K562 (cell line): ENCODE measurements at regions not wholly inside any gene's neighbourhood (a gene's known extent, or its start where the extent isn't known, plus 50 kb on each side); places are given as distances from the start of the nearest gene placed in this dataset.

Experiments used
- ATF4 ChIP-seq: fragments of 450-650 bp; formaldehyde crosslinking; IDR thresholded peaks from 2 replicates; pipeline ENCODE4 v1.4.0; 2022; ENCODE audit warnings: mild to moderate bottlenecking, moderate library complexity
- DPF2 ChIP-seq: fragments of 450-650 bp; IDR thresholded peaks from 2 replicates; pipeline ENCODE4 v1.6.1; 2016
- ESRRB ChIP-seq: fragments of 250-450 bp; sonication (Bioruptor Pico); IDR thresholded peaks from 2 replicates; pipeline ENCODE4 v1.5.0; 2020; ENCODE audit warnings: mild to moderate bottlenecking, moderate library complexity, borderline replicate concordance
- FOXM1 ChIP-seq, 2 experiments: fragments of 450-650 bp in 1 of 2; sonication (generic) in 1 of 2; formaldehyde crosslinking in 1 of 2; IDR thresholded peaks; 2 replicates each; pipeline versions ENCODE4 v1.6.1 to v1.9.0; 2017 to 2022; ENCODE audit warnings: low read depth in 2 of 2, mild to moderate bottlenecking in 2 of 2, missing genetic modification reagents in 1 of 2, moderate library complexity in 1 of 2
- NFIC ChIP-seq: fragments of 450-650 bp; IDR thresholded peaks from 2 replicates; pipeline ENCODE4 v1.6.1; 2017; ENCODE audit warnings: mild to moderate bottlenecking, inconsistent platforms
- PML ChIP-seq: IDR thresholded peaks from 2 replicates; pipeline ENCODE4 v1.6.1; 2012; ENCODE audit warnings: low read length, inconsistent platforms
- SAP30 ChIP-seq: fragments of 200-600 bp; sonication (generic); IDR thresholded peaks from 2 replicates; pipeline ENCODE4 v1.6.1; 2012; ENCODE audit warnings: borderline replicate concordance, low read depth, mild to moderate bottlenecking, moderate library complexity, low read length, control low read depth, inconsistent platforms; ENCODE audit not compliant: insufficient read depth, poor library complexity, severe bottlenecking
- SMC3 ChIP-seq: conservative IDR thresholded peaks from 2 replicates; pipeline ENCODE4 v1.6.1; 2011; ENCODE audit warnings: low read depth, low read length, improper control_type of control experiment; ENCODE audit not compliant: insufficient read depth
- SREBF2 ChIP-seq: sonication (generic); formaldehyde crosslinking; IDR thresholded peaks from 2 replicates; pipeline ENCODE4 v1.4.0; 2020; ENCODE audit warnings: mild to moderate bottlenecking, missing genetic modification reagents
- ZFP91 ChIP-seq: sonication (generic); formaldehyde crosslinking; IDR thresholded peaks from 2 replicates; pipeline ENCODE4 v1.8.0; 2022; ENCODE audit warnings: mild to moderate bottlenecking, missing genetic modification reagents
- ZNF175 ChIP-seq: fragments of 200-800 bp; sonication (Bioruptor generic); IDR thresholded peaks from 2 replicates; pipeline ENCODE4 v1.6.1; 2016; ENCODE audit warnings: low read depth, mild to moderate bottlenecking, missing genetic modification characterization, missing compliant biosample characterization
- TF ChIP-seq, protein P1 (sequence below), 2 experiments: IDR thresholded peaks in 1 of 2; conservative IDR thresholded peaks in 1 of 2; 2 replicates each; pipeline ENCODE4 v1.6.1; 2016; ENCODE audit warnings: low read depth in 2 of 2, mild to moderate bottlenecking in 1 of 2, missing compliant biosample characterization in 1 of 2, missing genetic modification characterization in 1 of 2, moderate library complexity in 1 of 2
- TF ChIP-seq, protein P2 (sequence below), 3 experiments: IDR thresholded peaks in 2 of 3; conservative IDR thresholded peaks in 1 of 3; 2 replicates each; pipeline ENCODE4 v1.5.1; 2011 to 2012; ENCODE audit warnings: low read length in 3 of 3, mild to moderate bottlenecking in 3 of 3, control low read depth in 2 of 3, improper control_type of control experiment in 1 of 3, inconsistent platforms in 1 of 3, low read depth in 1 of 3, mixed read lengths in 1 of 3, moderate library complexity in 1 of 3; ENCODE audit not compliant: insufficient read depth in 2 of 3

DNA sequence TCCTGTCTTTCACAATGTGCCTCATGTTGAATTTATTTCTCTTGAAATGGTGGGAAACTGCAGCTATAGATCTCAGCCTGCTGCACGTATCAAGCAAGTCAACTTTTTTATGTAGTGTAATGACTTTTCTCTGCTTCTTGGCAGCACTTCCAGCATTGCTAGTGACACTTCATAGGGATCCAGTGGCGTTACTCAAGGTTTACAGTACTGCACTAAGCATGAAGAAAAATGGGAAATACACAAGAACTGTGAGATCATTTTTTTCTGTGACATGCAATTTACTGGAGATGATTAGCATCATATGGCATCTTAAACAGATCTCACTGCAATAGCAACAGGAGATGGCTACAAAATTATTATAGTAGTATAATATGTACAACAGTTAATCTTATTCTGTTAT lies 90.9 kb downstream of the POLR1F start:
- TF ChIP-seq, protein P1, sequence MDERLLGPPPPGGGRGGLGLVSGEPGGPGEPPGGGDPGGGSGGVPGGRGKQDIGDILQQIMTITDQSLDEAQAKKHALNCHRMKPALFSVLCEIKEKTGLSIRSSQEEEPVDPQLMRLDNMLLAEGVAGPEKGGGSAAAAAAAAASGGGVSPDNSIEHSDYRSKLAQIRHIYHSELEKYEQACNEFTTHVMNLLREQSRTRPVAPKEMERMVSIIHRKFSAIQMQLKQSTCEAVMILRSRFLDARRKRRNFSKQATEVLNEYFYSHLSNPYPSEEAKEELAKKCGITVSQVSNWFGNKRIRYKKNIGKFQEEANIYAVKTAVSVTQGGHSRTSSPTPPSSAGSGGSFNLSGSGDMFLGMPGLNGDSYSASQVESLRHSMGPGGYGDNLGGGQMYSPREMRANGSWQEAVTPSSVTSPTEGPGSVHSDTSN (CRISPR knock-in tag; IDR thresholded peaks at IDR 0.05; ENCODE audit: low read depth) = no peak
- TF ChIP-seq, protein P1 (tag; conservative IDR thresholded peaks at IDR 0.05; ENCODE audit: low read depth) = no peak
- no peak for TF ChIP-seq SAP30
- TF ChIP-seq ATF4 (CRISPR knock-in tag) = no peak
- TF ChIP-seq NFIC = no peak
- no peak for TF ChIP-seq SMC3
- no peak for TF ChIP-seq FOXM1 (IDR thresholded peaks at IDR 0.05; ENCODE audit: low read depth)
- TF ChIP-seq FOXM1 (CRISPR knock-in tag; IDR thresholded peaks at IDR 0.05; ENCODE audit: low read depth) = no peak
- TF ChIP-seq ZNF175 (CRISPR knock-in tag) = no peak
- TF ChIP-seq PML = no peak
- TF ChIP-seq DPF2 = no peak
- TF ChIP-seq, protein P2, sequence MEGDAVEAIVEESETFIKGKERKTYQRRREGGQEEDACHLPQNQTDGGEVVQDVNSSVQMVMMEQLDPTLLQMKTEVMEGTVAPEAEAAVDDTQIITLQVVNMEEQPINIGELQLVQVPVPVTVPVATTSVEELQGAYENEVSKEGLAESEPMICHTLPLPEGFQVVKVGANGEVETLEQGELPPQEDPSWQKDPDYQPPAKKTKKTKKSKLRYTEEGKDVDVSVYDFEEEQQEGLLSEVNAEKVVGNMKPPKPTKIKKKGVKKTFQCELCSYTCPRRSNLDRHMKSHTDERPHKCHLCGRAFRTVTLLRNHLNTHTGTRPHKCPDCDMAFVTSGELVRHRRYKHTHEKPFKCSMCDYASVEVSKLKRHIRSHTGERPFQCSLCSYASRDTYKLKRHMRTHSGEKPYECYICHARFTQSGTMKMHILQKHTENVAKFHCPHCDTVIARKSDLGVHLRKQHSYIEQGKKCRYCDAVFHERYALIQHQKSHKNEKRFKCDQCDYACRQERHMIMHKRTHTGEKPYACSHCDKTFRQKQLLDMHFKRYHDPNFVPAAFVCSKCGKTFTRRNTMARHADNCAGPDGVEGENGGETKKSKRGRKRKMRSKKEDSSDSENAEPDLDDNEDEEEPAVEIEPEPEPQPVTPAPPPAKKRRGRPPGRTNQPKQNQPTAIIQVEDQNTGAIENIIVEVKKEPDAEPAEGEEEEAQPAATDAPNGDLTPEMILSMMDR (IDR thresholded peaks at IDR 0.05 in 2 of 3, conservative IDR thresholded peaks at IDR 0.05 in 1 of 3; ENCODE audit: insufficient read depth in 2 of 3, low read depth in 1 of 3, low read length in 3 of 3) = no peak
- TF ChIP-seq SREBF2 (CRISPR knock-in tag) = no peak
- TF ChIP-seq ZFP91 = no peak
- TF ChIP-seq ESRRB (CRISPR knock-in tag) = no peak
